ENCODE measurements at regions not wholly inside any gene's neighbourhood (a gene's known extent, or its start where the extent isn't known, plus 50 kb on each side); places are given as distances from the start of the nearest gene placed in this dataset.
A peak's percentile ranks its signal among the peaks of the same experiment; 100 is the strongest.
"Not testable (repeated sequence)": the region's sequence is repeated elsewhere in the genome, so short reads cannot be mapped to it uniquely, and the experiment has no call there.

DNA sequence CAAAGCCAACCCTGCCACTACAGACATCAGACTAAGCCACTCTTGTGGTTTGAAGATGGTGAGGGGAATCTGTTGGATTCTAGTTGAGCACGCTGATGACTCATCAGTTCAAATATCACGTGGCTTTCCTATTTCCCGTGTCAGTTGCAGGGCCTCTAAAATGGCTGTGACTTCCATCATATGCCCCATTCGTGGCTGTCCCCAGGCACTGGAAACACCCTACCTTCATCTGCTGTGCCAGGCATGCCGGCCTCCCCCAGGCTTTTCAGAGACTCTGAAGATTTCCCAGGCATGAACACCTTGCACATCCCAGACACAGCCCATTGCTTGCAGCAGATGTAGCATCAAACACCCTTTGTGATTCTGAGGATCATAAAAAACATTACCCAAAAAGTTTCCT, 659.9 kb downstream of the UQCRFS1 start:
- Histone ChIP-seq H3K27ac (ENCODE audit: low read depth, low read length) (no peak overlapping the region), H3K4me3 (ENCODE audit: low read length) (no peak overlapping the region), H3K27me3 (ENCODE audit: insufficient read depth, low read length, poor library complexity, severe bottlenecking) (no peaks in the 10 kb centered on the region), H3K36me3 (ENCODE audit: insufficient read depth, low read length) (no peaks in the 10 kb centered on the region), H3K9me3 (ENCODE audit: low read length) (no peaks in the 10 kb centered on the region), H3K4me1 (ENCODE audit: insufficient read depth, low read length) (peaks cover 11% of the 10 kb centered on the region)
- peaks cover 0 to 5% (median 0%) of the 10 kb centered on the region in 3 donors for H3K36me3 Mint-ChIP-seq
- POLR2A ChIA-PET, result no interaction called here
- CTCF ChIA-PET, result no interaction called here
- no peak for DNase-seq
- peaks cover 11 to 26% (median 12%) of the 10 kb centered on the region in 3 donors for H3K4me1 Mint-ChIP-seq
- H3K27ac Mint-ChIP-seq, result peak overlapping the region in 2 of 8 donors; percentile 6 to 72
- no peaks in the 10 kb centered on the region for H3K27me3 Mint-ChIP-seq
- H3K9me3 Mint-ChIP-seq, result peaks cover 0 to 1% (median 0%) of the 10 kb centered on the region in 5 donors
- no peak overlapping the region for H3K4me3 Mint-ChIP-seq

DNA sequence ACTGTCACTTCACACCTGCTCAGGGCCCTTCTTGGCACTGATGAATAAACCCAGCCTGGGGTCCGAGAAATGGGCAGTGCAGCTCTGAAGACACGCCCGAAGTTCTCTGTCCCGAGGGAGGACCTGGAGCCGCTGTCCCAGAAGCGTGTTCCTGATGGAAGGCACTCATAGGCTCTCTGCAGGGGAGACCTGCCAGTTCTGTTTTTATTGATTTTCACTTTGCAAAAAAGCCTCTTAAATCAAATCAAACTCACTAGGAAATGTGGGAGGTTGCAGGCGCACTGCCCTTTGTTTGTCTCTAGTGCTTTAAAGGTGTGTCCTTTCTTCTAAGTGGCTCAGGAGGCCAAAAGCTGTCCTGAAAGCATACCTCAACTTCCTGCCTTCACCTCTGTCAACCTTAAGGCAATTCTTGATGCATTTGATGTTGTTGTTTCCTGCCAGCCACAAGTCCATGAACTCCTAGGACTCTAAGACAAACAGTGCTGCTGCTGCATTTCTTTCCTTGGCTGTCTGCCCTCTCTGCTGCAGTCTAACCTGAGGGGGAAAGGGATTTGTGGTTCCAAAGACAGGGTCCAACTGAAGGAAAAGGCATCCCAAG, 663.2 kb downstream of the UQCRFS1 start:
- Mint-ChIP-seq H3K4me3 (peak overlapping the region in 2 of 7 donors; percentile 10 to 51), H3K27me3 (no peaks in the 10 kb centered on the region), H3K9me3 (peaks cover 0 to 4% (median 2%) of the 10 kb centered on the region in 5 donors), H3K4me1 (peaks cover 11 to 26% (median 12%) of the 10 kb centered on the region in 3 donors), H3K27ac (peak overlapping the region in 2 of 8 donors; percentile 21 to 56), H3K36me3 (peaks cover 0 to 5% (median 0%) of the 10 kb centered on the region in 3 donors)
- H3K36me3 ChIP-seq (ENCODE audit: insufficient read depth, low read length), result no peaks in the 10 kb centered on the region
- ChIA-PET CTCF (no interaction called here), POLR2A (no interaction called here)
- no peak overlapping the region for H3K27ac ChIP-seq (ENCODE audit: low read depth, low read length)
- no peaks in the 10 kb centered on the region for H3K27me3 ChIP-seq (ENCODE audit: insufficient read depth, low read length, poor library complexity, severe bottlenecking)
- H3K4me1 ChIP-seq (ENCODE audit: insufficient read depth, low read length), result peaks cover 11% of the 10 kb centered on the region
- no peak for DNase-seq
- no peak overlapping the region for H3K4me3 ChIP-seq (ENCODE audit: low read length)
- no peaks in the 10 kb centered on the region for H3K9me3 ChIP-seq (ENCODE audit: low read length)

DNA sequence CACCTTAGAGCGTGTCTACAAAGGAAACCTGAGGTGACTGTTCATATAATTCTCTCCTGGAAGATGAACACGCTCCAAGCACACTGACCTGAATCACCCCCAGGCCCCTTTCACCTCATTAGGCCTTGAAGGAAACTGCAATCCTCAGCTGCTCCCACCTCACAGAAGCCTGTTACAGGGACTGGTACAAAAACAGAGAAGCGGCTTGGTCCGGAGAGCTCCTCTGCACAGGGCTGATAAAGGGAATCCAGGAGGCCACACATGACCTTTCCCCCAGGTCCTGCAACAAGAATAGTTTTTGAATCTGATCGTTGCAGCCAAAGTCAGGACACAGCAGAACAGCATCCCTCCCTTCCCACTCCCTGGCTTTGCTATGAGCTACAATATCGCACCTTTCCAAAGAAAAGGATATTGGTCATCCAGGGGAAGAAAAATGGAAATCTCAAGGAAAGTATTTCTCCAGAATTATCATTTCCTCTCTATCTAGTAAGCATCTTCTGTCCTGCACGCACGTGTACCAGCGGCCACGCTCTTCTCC, 666.7 kb downstream of the UQCRFS1 start:
- Histone ChIP-seq H3K4me3 (ENCODE audit: low read length) (no peak overlapping the region), H3K27me3 (ENCODE audit: insufficient read depth, low read length, poor library complexity, severe bottlenecking) (no peaks in the 10 kb centered on the region), H3K9me3 (ENCODE audit: low read length) (no peaks in the 10 kb centered on the region), H3K36me3 (ENCODE audit: insufficient read depth, low read length) (no peaks in the 10 kb centered on the region), H3K27ac (ENCODE audit: low read depth, low read length) (peak overlapping the region; percentile 68), H3K4me1 (ENCODE audit: insufficient read depth, low read length) (peaks cover 11% of the 10 kb centered on the region)
- Mint-ChIP-seq H3K4me3 (no peak overlapping the region), H3K36me3 (no peaks in the 10 kb centered on the region), H3K27ac (no peak overlapping the region), H3K9me3 (peaks cover 0 to 5% (median 2%) of the 10 kb centered on the region in 5 donors), H3K4me1 (peaks cover 0 to 10% (median 6%) of the 10 kb centered on the region in 3 donors), H3K27me3 (no peaks in the 10 kb centered on the region)
- DNase-seq, result no peak
- ChIA-PET CTCF (no interaction called here), POLR2A (no interaction called here)

DNA sequence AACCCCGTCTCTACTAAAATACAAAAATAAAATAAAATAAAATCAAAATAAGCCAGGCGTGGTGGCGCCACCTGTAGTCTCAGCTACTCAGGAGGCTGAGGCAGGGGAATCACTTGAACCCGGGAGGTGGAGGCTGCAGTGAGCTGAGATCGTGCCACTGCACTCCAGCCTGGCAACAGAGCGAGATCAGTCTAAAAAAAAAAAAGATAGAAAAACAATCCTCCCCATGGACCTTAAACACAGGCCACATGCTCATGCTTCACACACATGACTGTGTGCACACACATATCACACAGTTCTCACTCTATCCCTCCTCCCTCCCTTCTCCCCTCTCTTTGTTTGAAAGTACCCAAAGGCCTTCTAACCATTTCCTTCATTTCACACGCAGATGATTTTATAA, 667.6 kb downstream of the UQCRFS1 start:
- peak overlapping the region; percentile 71 for H3K27ac ChIP-seq (ENCODE audit: low read depth, low read length)
- H3K4me1 Mint-ChIP-seq; H3K4me3 Mint-ChIP-seq; H3K27me3 ChIP-seq (ENCODE audit: insufficient read depth, low read length, poor library complexity, severe bottlenecking); H3K27me3 Mint-ChIP-seq; H3K9me3 Mint-ChIP-seq; H3K36me3 Mint-ChIP-seq; H3K36me3 ChIP-seq (ENCODE audit: insufficient read depth, low read length); H3K9me3 ChIP-seq (ENCODE audit: low read length); POLR2A ChIA-PET; H3K4me3 ChIP-seq (ENCODE audit: low read length); DNase-seq; CTCF ChIA-PET; H3K27ac Mint-ChIP-seq: not testable (repeated sequence)
- H3K4me1 ChIP-seq (ENCODE audit: insufficient read depth, low read length), result peaks cover 11% of the 10 kb centered on the region

DNA sequence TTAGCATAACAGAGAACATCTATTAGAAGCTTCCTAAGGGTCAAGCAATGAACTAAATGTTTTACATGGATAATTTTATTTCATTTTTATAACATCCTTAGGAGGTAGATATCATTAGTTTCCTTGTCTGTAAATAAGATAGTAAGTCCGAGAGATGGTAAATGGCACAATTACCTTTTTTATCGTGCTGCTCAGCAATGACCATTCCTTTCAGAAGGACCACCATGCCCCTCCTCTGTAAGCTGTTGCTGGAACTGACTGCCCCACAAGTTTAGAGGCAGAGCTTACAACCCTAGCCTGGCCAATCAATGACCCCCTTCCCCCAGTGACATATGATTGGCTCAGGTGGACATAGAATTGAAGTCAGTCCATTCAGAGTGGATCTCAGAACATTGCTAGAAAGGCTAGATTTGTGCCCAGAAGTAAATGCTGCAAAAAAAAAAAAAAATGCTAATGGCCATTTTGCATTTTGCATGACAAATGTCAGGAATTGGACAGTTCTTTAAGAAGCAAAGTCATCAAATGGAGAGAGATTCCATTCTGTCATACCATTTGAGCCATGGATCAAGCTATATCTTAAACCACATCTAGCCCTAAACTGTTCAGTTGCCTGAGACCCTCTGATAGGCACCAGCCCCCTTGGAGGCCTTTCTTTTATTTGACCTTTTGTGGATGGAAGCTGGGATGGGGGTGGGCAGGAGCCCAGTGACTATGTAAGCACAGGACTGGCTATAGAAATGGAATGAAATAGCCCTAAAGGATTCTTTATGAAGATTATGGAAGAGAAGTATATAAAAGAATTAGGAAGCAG, 668.3 kb downstream of the UQCRFS1 start:
- ChIA-PET CTCF (no interaction called here), POLR2A (no interaction called here)
- no peaks in the 10 kb centered on the region for H3K36me3 Mint-ChIP-seq
- no peak overlapping the region for H3K4me3 Mint-ChIP-seq
- peaks cover 0 to 5% (median 3%) of the 10 kb centered on the region in 5 donors for H3K9me3 Mint-ChIP-seq
- Histone ChIP-seq H3K4me3 (ENCODE audit: low read length) (no peak overlapping the region), H3K4me1 (ENCODE audit: insufficient read depth, low read length) (peaks cover 6% of the 10 kb centered on the region), H3K27ac (ENCODE audit: low read depth, low read length) (peak overlapping the region; percentile 71), H3K9me3 (ENCODE audit: low read length) (no peaks in the 10 kb centered on the region), H3K36me3 (ENCODE audit: insufficient read depth, low read length) (no peaks in the 10 kb centered on the region), H3K27me3 (ENCODE audit: insufficient read depth, low read length, poor library complexity, severe bottlenecking) (no peaks in the 10 kb centered on the region)
- H3K27ac Mint-ChIP-seq, result peak overlapping the region in 1 of 8 donors; percentile 61
- no peak for DNase-seq
- peaks cover 0 to 5% (median 2%) of the 10 kb centered on the region in 3 donors for H3K4me1 Mint-ChIP-seq
- no peaks in the 10 kb centered on the region for H3K27me3 Mint-ChIP-seq

DNA sequence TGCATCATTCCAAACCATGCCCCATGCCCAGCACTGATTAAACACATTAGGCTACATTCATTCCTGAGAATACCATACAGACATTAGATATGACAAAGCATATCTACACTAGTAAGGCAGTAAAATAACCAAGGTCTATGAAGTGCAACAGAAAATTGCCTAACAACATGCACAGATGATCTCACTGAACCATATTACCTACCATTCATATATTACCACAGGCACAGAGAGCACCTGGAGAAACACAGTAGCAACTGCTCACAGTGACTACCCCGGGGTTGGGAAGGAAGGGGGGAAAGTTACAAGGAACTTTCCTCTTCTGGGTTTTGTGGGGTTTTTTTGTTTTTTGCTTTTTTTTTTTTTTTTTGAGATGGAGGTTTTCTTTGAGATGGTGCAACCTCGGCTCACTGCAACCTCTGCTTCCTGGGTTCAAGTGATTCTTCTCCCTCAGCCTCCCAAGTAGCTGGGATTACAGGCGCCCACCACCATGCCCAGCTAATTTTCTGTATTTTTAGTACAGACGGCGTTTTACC, 669.6 kb downstream of the UQCRFS1 start:
- no peak for DNase-seq
- ChIA-PET POLR2A (no interaction called here), CTCF (interaction anchor here (0.6 kb wide), 1 partner anchor 45 kb away, joined by 4 read pairs; no protein-coding TSS in a partner anchor)
- no peaks in the 10 kb centered on the region for H3K27me3 ChIP-seq (ENCODE audit: insufficient read depth, low read length, poor library complexity, severe bottlenecking)
- H3K9me3 ChIP-seq (ENCODE audit: low read length), result no peaks in the 10 kb centered on the region
- peak overlapping the region in 2 of 8 donors; percentile 8 to 52 for H3K27ac Mint-ChIP-seq
- H3K9me3 Mint-ChIP-seq, result peaks cover 0 to 5% (median 4%) of the 10 kb centered on the region in 5 donors
- no peaks in the 10 kb centered on the region for H3K36me3 Mint-ChIP-seq
- H3K36me3 ChIP-seq (ENCODE audit: insufficient read depth, low read length), result no peaks in the 10 kb centered on the region
- H3K27me3 Mint-ChIP-seq, result no peaks in the 10 kb centered on the region
- peak overlapping the region; percentile 71 for H3K27ac ChIP-seq (ENCODE audit: low read depth, low read length)
- H3K4me1 ChIP-seq (ENCODE audit: insufficient read depth, low read length), result no peaks in the 10 kb centered on the region
- H3K4me1 Mint-ChIP-seq, result peaks cover 0 to 3% (median 0%) of the 10 kb centered on the region in 3 donors
- H3K4me3 Mint-ChIP-seq, result no peak overlapping the region
- no peak overlapping the region for H3K4me3 ChIP-seq (ENCODE audit: low read length)

DNA sequence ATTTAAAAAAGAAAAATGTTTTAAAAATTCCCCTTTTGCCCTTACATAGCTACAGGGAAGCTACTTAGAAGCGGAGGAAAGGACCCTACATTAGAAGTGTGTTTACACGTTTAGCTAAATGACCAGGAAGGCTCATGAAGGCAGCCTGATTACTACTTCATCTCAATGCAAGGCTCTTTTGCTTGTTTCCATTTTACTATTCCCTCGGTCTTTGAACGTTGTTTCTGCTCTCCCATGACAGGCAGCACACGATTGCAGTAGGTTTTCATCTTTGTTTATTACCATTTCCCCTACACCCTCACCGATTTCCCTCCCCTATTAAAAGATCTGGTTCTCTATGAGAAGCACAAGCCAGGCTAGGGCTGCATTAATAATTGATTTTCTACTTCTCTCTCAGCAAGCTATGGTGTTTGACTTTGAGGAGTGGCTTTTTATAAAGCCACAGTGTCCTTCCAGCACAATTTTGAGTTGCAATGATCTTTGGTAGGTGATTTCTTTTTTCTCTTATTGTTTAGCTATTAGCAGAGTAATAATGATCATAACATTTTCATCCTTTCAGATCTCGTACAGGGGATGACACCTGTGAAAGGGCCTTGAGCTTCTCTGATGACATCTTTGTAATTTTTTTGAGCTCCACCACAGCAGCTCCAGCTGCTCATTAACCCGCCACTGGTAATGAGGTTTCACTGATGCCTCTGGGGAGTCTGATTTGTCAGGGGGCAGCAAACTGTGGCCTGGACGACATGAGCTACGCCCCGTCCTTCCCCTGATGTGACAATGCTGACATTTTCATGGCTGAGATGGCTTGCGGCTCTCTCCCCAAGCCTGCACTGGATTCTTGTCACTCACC, 670.3 kb downstream of the UQCRFS1 start:
- Histone ChIP-seq H3K4me3 (ENCODE audit: low read length) (no peak overlapping the region), H3K4me1 (ENCODE audit: insufficient read depth, low read length) (no peaks in the 10 kb centered on the region), H3K9me3 (ENCODE audit: low read length) (no peaks in the 10 kb centered on the region), H3K27me3 (ENCODE audit: insufficient read depth, low read length, poor library complexity, severe bottlenecking) (no peaks in the 10 kb centered on the region), H3K27ac (ENCODE audit: low read depth, low read length) (peak overlapping the region; percentile 71), H3K36me3 (ENCODE audit: insufficient read depth, low read length) (no peaks in the 10 kb centered on the region)
- no peak overlapping the region for H3K27ac Mint-ChIP-seq
- H3K27me3 Mint-ChIP-seq, result no peaks in the 10 kb centered on the region
- no peaks in the 10 kb centered on the region for H3K4me1 Mint-ChIP-seq
- H3K9me3 Mint-ChIP-seq, result peaks cover 2 to 11% (median 8%) of the 10 kb centered on the region in 5 donors
- ChIA-PET CTCF (no interaction called here), POLR2A (no interaction called here)
- H3K4me3 Mint-ChIP-seq, result no peak overlapping the region
- peaks cover 0 to 7% (median 0%) of the 10 kb centered on the region in 3 donors for H3K36me3 Mint-ChIP-seq
- DNase-seq, result no peak

All from CD8-positive, alpha-beta memory T cell (primary cell).